ENCODE measurements at regions not wholly inside any gene's neighbourhood (a gene's known extent, or its start where the extent isn't known, plus 50 kb on each side); places are given as distances from the start of the nearest gene placed in this dataset.

- TF ChIP-seq CTCF (IDR thresholded peaks at IDR 0.05; ENCODE audit: poor library complexity) (no peak), EZH2phosphoT487 (IDR thresholded peaks at IDR 0.05; ENCODE audit: low read depth, severe bottlenecking, unreplicated experiment) (no peak)
Measured at GRCh38 chr12:59316938-59317337, 278.9 kb upstream of the SLC16A7 start.

All from hepatocyte (in vitro differentiated cells).